ENCODE measurements at regions not wholly inside any gene's neighbourhood (a gene's known extent, or its start where the extent isn't known, plus 50 kb on each side); places are given as distances from the start of the nearest gene placed in this dataset.

- Histone ChIP-seq H3K27me3 (no peaks in the 10 kb centered on the region), H3K27ac (no peak overlapping the region), H3K4me1 (ENCODE audit: insufficient read depth) (no peaks in the 10 kb centered on the region), H3K9me2 (replicated peaks; ENCODE audit: insufficient read depth) (no peaks in the 10 kb centered on the region), H3K79me2 (no peaks in the 10 kb centered on the region), H4K20me1 (ENCODE audit: insufficient read depth, poor library complexity, severe bottlenecking) (no peaks in the 10 kb centered on the region), H3K4me2 (no peak overlapping the region), H3K9me3 (ENCODE audit: low read depth) (no peaks in the 10 kb centered on the region), H3K4me3 (no peak overlapping the region), H2AFZ (no peak overlapping the region), H3K36me3 (replicated peaks; ENCODE audit: insufficient read depth, low read depth) (no peaks in the 10 kb centered on the region)
- DNase-seq (ENCODE audit: low spot score): no peak
- TF ChIP-seq EZH2phosphoT487 (IDR thresholded peaks at IDR 0.05; ENCODE audit: low read depth, severe bottlenecking, unreplicated experiment): no peak
- no peak for TF ChIP-seq CTCF (IDR thresholded peaks at IDR 0.05; ENCODE audit: poor library complexity)
- no peak for TF ChIP-seq EZH2 (IDR thresholded peaks at IDR 0.05; ENCODE audit: borderline replicate concordance)
- whole genome bisulfite sequencing (ENCODE audit: low lambda C conversion rate, missing lambda C conversion rate): 83% methylated on average over 2 of the region's 2 CpGs
Measured at GRCh38 chr5:89755024-89755423, 654.5 kb downstream of the CETN3 start.

GRCh38 chr5:89735082-89735481 lies 674.5 kb downstream of the CETN3 start:
- Histone ChIP-seq H3K4me2 (no peak overlapping the region), H4K20me1 (ENCODE audit: insufficient read depth, poor library complexity, severe bottlenecking) (no peaks in the 10 kb centered on the region), H3K27me3 (no peaks in the 10 kb centered on the region), H3K4me3 (no peak overlapping the region), H3K27ac (no peak overlapping the region), H3K36me3 (replicated peaks; ENCODE audit: insufficient read depth, low read depth) (no peaks in the 10 kb centered on the region), H3K79me2 (no peaks in the 10 kb centered on the region), H3K9me2 (replicated peaks; ENCODE audit: insufficient read depth) (no peaks in the 10 kb centered on the region), H3K4me1 (ENCODE audit: insufficient read depth) (no peaks in the 10 kb centered on the region), H2AFZ (no peak overlapping the region), H3K9me3 (ENCODE audit: low read depth) (no peaks in the 10 kb centered on the region)
- no peak for DNase-seq (ENCODE audit: low spot score)
- WGBS (ENCODE audit: low lambda C conversion rate, missing lambda C conversion rate): 71% methylated on average over 2 of the region's 2 CpGs
- TF ChIP-seq EZH2 (IDR thresholded peaks at IDR 0.05; ENCODE audit: borderline replicate concordance) (no peak), CTCF (IDR thresholded peaks at IDR 0.05; ENCODE audit: poor library complexity) (no peak), EZH2phosphoT487 (IDR thresholded peaks at IDR 0.05; ENCODE audit: low read depth, severe bottlenecking, unreplicated experiment) (no peak)

- no peaks in the 10 kb centered on the region for H3K9me3 ChIP-seq (ENCODE audit: low read depth)
- no peak overlapping the region for H3K4me2 ChIP-seq
- no peaks in the 10 kb centered on the region for H3K79me2 ChIP-seq
- H3K9me2 ChIP-seq (replicated peaks; ENCODE audit: insufficient read depth): no peaks in the 10 kb centered on the region
- no peaks in the 10 kb centered on the region for H3K4me1 ChIP-seq (ENCODE audit: insufficient read depth)
- H3K4me3 ChIP-seq: no peak overlapping the region
- no peaks in the 10 kb centered on the region for H3K36me3 ChIP-seq (replicated peaks; ENCODE audit: insufficient read depth, low read depth)
- H2AFZ ChIP-seq: no peak overlapping the region
- H3K27me3 ChIP-seq: no peaks in the 10 kb centered on the region
- TF ChIP-seq EZH2phosphoT487 (IDR thresholded peaks at IDR 0.05; ENCODE audit: low read depth, severe bottlenecking, unreplicated experiment) (no peak), CTCF (IDR thresholded peaks at IDR 0.05; ENCODE audit: poor library complexity) (no peak), EZH2 (IDR thresholded peaks at IDR 0.05; ENCODE audit: borderline replicate concordance) (no peak)
- no peak overlapping the region for H3K27ac ChIP-seq
- WGBS (ENCODE audit: low lambda C conversion rate, missing lambda C conversion rate): 50% methylated on average over 1 of the region's 1 CpG
- no peak for DNase-seq (ENCODE audit: low spot score)
- H4K20me1 ChIP-seq (ENCODE audit: insufficient read depth, poor library complexity, severe bottlenecking): no peaks in the 10 kb centered on the region
Measured at GRCh38 chr5:89733772-89734171, 675.8 kb downstream of the CETN3 start.
